ENCODE measurements at regions not wholly inside any gene's neighbourhood (a gene's known extent, or its start where the extent isn't known, plus 50 kb on each side); places are given as distances from the start of the nearest gene placed in this dataset.

DNA sequence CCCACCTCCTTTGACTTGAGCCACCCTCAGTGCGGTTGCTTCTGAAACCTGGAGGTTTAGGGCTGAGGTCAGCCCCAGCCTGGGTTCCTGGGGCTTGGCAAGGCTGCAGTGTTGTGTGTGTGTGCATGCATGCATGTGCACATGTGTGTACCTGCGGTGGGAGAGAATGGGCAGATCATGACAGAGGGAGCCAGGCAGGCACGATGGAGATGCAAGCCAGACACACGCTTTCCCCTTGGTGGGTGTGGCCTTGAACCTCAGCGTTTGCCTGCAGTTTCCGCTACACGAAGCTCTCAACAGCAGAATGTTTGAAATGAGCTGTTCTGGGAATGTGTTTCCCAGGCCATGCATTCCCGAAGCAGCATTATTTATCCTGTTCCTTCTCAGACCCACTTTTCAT, 65.9 kb upstream of the RAPGEF1 start:
- Histone ChIP-seq H3K27ac (ENCODE audit: low read depth in 2 of 2, low read length in 2 of 2) (no peak overlapping the region), H3K27me3 (ENCODE audit: control insufficient read depth, insufficient read depth, low read length) (no peaks in the 10 kb centered on the region), H3K9me3 (ENCODE audit: control insufficient read depth in 2 of 3, insufficient read depth in 1 of 3, low read length in 3 of 3) (no peaks in the 10 kb centered on the region), H3K4me1 (ENCODE audit: control insufficient read depth in 2 of 3, insufficient read depth in 2 of 3, low read depth in 1 of 3, low read length in 3 of 3) (no peaks in the 10 kb centered on the region), H3K9ac (ENCODE audit: low read length in 3 of 3) (no peak overlapping the region), H3K4me3 (ENCODE audit: low read length in 3 of 3) (no peak overlapping the region), H3K36me3 (ENCODE audit: control insufficient read depth in 2 of 3, insufficient read depth in 3 of 3, low read length in 3 of 3) (no peaks in the 10 kb centered on the region)
- intact Hi-C loops (cut with DNase I): no loop called here
- DNase-seq (peak in 1 of 5 donors; percentile 11), FAIRE-seq (no peak)
- TF ChIP-seq, protein P1, sequence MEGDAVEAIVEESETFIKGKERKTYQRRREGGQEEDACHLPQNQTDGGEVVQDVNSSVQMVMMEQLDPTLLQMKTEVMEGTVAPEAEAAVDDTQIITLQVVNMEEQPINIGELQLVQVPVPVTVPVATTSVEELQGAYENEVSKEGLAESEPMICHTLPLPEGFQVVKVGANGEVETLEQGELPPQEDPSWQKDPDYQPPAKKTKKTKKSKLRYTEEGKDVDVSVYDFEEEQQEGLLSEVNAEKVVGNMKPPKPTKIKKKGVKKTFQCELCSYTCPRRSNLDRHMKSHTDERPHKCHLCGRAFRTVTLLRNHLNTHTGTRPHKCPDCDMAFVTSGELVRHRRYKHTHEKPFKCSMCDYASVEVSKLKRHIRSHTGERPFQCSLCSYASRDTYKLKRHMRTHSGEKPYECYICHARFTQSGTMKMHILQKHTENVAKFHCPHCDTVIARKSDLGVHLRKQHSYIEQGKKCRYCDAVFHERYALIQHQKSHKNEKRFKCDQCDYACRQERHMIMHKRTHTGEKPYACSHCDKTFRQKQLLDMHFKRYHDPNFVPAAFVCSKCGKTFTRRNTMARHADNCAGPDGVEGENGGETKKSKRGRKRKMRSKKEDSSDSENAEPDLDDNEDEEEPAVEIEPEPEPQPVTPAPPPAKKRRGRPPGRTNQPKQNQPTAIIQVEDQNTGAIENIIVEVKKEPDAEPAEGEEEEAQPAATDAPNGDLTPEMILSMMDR (IDR thresholded peaks at IDR 0.05; ENCODE audit: borderline replicate concordance, extremely low read depth, insufficient read depth): no peak

DNA sequence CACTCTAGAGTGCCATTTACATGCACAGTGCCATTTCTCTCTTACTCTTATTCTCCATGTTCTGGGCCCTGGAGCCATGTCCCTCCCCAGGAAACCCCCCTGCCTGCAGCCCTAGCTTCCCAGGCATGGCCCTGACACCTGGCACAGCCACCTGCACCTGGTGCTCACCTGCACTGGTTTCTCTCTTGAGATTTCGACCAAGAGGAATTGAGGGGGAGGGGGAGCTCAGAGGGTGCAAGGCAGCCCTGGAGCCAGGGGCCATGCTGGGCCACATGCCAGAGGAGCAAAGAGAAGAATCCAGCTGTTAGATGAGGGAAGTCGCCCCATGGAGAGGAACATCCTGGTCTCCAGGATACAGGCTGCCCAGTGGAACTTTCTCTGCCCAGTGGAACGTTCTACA, 65.0 kb upstream of the RAPGEF1 start:
- FAIRE-seq: no peak
- no peak overlapping the region for H3K9ac ChIP-seq (ENCODE audit: low read length in 3 of 3)
- intact Hi-C loops (cut with DNase I): no loop called here
- no peaks in the 10 kb centered on the region for H3K36me3 ChIP-seq (ENCODE audit: control insufficient read depth in 2 of 3, insufficient read depth in 3 of 3, low read length in 3 of 3)
- no peaks in the 10 kb centered on the region for H3K9me3 ChIP-seq (ENCODE audit: control insufficient read depth in 2 of 3, insufficient read depth in 1 of 3, low read length in 3 of 3)
- TF ChIP-seq, protein P1 (IDR thresholded peaks at IDR 0.05; ENCODE audit: borderline replicate concordance, extremely low read depth, insufficient read depth): no peak
- H3K4me1 ChIP-seq (ENCODE audit: control insufficient read depth in 2 of 3, insufficient read depth in 2 of 3, low read depth in 1 of 3, low read length in 3 of 3): no peaks in the 10 kb centered on the region
- no peak overlapping the region for H3K4me3 ChIP-seq (ENCODE audit: low read length in 3 of 3)
- H3K27ac ChIP-seq (ENCODE audit: low read depth in 2 of 2, low read length in 2 of 2): no peak overlapping the region
- peak in 1 of 5 donors; percentile 30 for DNase-seq
- H3K27me3 ChIP-seq (ENCODE audit: control insufficient read depth, insufficient read depth, low read length): no peaks in the 10 kb centered on the region

DNA sequence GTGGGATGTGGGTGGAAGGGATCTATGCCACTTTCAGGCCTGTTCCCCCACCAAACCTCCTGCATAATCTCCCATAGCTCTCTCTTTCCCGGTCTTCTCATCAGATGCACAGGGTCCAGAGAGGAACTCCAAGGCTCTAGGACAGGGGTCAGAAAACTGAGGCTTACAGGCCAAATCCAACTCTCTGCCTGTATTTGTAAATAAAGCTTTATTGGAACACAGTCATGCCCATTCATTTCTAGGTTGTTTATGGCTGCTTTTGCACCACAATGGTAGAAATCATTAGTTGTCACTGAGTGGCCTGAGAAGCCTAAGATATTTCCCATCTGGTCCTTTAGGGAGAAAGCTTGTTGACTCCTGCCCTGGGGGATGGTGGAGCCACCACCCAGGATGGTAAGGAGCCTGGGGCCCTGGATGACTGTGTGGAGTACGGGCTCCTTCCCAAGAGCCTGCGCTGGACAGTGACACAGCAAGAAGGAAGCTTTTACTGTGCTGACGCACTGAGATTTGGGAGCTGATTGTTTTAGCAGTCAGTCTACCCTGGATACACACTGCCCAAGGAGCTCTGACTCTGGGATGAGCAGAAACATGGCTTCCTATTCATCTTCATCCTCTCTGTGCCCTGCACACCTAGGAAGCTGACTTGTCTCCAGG, 64.0 kb upstream of the RAPGEF1 start:
- Histone ChIP-seq H3K27me3 (ENCODE audit: control insufficient read depth, insufficient read depth, low read length) (no peaks in the 10 kb centered on the region), H3K27ac (ENCODE audit: low read depth in 2 of 2, low read length in 2 of 2) (no peak overlapping the region), H3K9me3 (ENCODE audit: control insufficient read depth in 2 of 3, insufficient read depth in 1 of 3, low read length in 3 of 3) (no peaks in the 10 kb centered on the region), H3K36me3 (ENCODE audit: control insufficient read depth in 2 of 3, insufficient read depth in 3 of 3, low read length in 3 of 3) (no peaks in the 10 kb centered on the region), H3K9ac (ENCODE audit: low read length in 3 of 3) (no peak overlapping the region), H3K4me3 (ENCODE audit: low read length in 3 of 3) (no peak overlapping the region), H3K4me1 (ENCODE audit: control insufficient read depth in 2 of 3, insufficient read depth in 2 of 3, low read depth in 1 of 3, low read length in 3 of 3) (no peaks in the 10 kb centered on the region)
- intact Hi-C loops (cut with DNase I): no loop called here
- TF ChIP-seq, protein P1 (IDR thresholded peaks at IDR 0.05; ENCODE audit: borderline replicate concordance, extremely low read depth, insufficient read depth): no peak
- no peak for FAIRE-seq
- peak in 1 of 5 donors; percentile 27 for DNase-seq

DNA sequence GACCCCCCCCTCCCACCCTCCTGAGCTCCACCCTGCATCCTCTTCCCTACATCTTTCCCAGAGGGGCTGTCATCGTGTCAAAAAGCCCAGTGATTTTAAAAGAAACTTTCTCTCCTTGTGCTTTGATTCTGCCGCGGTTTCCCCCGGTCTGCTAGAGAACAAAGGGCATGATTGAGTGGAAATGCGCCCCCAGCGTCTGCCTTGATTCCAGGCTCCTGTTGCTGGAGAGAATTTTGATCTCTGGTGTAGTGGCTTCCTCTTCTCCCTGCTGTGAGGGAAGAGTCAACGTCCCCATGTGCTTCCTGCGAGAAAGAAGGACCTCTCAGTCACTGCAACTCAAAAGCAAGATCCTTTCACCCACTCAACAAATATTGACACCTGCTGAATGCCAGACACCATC, 61.9 kb upstream of the RAPGEF1 start:
- Histone ChIP-seq H3K9me3 (ENCODE audit: control insufficient read depth in 2 of 3, insufficient read depth in 1 of 3, low read length in 3 of 3) (no peaks in the 10 kb centered on the region), H3K27me3 (ENCODE audit: control insufficient read depth, insufficient read depth, low read length) (no peaks in the 10 kb centered on the region), H3K27ac (ENCODE audit: low read depth in 2 of 2, low read length in 2 of 2) (no peak overlapping the region), H3K9ac (ENCODE audit: low read length in 3 of 3) (no peak overlapping the region), H3K36me3 (ENCODE audit: control insufficient read depth in 2 of 3, insufficient read depth in 3 of 3, low read length in 3 of 3) (no peaks in the 10 kb centered on the region), H3K4me1 (ENCODE audit: control insufficient read depth in 2 of 3, insufficient read depth in 2 of 3, low read depth in 1 of 3, low read length in 3 of 3) (no peaks in the 10 kb centered on the region), H3K4me3 (ENCODE audit: low read length in 3 of 3) (no peak overlapping the region)
- TF ChIP-seq, protein P1 (IDR thresholded peaks at IDR 0.05; ENCODE audit: borderline replicate concordance, extremely low read depth, insufficient read depth): no peak
- DNase-seq (peak in 1 of 5 donors; percentile 8), FAIRE-seq (no peak)
- intact Hi-C loops (cut with DNase I): no loop called here
